HG02943 (cell line): ENCODE measurements at regions not wholly inside any gene's neighbourhood (a gene's known extent, or its start where the extent isn't known, plus 50 kb on each side); places are given as distances from the start of the nearest gene placed in this dataset.
"Not testable (repeated sequence)": the region's sequence is repeated elsewhere in the genome, so short reads cannot be mapped to it uniquely, and the experiment has no call there.

Experiments
- ATAC-seq: cut with Tn5 transposase; IDR thresholded peaks from one replicate; pipeline ENCODE4 v1.9.1; 2021; ENCODE audit warnings: mild to moderate bottlenecking, low read depth, moderate library complexity; ENCODE audit not compliant: unreplicated experiment

DNA sequence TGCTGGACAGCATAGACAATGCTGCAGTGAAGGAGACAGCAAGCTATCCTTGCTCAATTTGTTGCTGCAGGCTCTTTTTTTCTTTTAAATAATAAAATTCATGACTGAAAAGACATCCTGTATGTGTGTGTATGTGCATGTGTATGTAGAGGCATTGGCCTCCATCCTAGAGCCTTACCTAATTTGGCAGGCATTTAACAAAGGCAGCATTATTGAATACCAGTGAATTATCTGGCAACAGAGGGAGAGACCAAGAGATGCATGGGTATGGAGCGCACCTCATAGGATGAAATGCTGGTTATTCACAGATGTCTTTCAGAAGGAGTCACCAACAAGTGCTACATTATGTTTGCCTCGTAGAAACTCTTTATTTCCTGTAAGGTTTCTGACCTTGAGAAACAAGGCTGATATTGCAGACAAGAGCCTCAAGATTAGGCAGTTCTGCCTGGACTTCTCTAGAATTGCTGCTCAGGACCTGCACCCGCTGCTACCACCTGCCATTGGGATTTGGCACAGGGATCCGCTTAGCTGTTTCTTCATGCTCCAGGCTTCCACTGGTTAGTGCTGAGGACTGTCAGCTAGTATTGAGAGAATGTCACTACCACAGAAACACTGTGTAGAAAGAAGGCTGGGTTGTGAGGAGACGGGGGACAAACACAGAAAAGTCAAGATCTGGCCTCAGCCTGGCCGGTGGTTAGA, 247.7 kb upstream of the RFX3 start:
- ATAC-seq: no peak

- ATAC-seq: no peak
Observed at GRCh38 chr9:3769646-3770045, 243.8 kb upstream of the RFX3 start.

DNA sequence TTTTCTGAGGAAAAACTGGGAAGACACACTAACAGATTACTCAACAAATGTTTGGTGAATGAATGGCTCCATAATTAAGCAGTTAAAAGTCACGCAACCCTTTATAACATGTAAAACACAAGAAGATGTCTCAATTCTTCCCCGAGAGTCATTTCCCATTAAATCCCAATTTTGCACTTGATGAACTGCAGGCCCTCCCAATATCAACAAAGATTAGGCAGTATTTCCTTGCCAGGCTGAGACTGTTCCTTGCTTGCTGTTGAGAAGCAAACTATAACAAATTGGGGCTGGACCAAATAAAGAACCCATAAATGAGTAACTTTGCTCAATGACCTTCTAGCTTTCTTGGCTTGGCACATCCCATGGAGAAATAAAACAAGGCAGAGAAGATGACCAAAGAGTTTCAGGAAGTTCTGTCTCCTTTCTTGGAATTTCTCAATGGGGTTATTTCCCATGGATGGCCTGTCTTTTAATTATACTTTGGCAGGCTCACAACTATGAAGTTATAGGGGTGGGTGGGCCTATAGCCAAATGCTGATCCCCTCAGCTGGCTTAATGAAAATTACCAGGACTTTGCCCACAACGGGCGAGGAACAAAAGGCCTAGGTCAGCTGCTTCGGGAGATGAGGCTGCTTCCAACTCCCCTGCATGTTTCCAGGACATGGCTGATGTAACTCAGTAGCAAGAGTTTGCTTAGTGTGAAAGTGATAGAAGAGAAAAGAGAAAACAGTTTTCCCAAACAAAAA, 243.1 kb upstream of the RFX3 start:
- ATAC-seq: no peak

DNA sequence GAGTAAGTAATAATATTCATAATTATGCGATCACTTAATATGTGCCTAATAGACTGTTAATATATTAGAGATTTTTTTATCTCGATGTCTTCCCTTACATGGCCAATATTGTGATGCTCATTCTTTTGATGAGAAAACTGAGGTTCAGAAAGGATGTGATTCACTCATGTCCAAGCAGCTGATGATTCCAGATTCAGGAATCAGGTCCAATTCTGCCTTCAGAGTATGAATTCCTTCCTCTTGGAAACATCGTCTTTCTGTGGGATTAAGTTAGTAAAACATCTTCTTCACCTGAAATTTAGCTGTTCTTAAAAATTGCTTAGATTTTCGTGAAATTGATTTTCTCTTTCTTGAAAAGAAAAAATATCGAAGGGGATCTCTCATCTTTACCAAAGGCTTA, 242.5 kb upstream of the RFX3 start:
- ATAC-seq: no peak

GRCh38 chr9:3762076-3762475, 236.3 kb upstream of the RFX3 start:
- ATAC-seq: no peak

DNA sequence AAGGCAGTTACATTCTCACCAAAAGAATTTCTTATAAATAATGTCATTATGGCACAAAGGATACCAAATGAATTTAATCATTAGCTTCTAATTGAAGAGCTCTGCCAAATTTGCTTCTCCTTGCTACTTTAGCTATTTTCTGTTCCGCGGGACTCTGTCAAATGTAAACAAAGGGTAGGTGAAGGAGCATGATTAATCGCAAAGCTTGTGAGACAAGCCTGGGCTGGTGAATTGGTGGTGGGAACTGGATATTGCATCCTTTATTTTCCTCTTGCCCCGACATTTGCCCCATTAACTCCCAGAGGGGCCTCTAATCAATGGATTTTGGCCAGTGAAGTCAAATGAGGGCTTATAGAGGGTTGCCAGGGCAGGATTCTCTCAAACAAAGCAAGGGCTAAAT, 234.2 kb upstream of the RFX3 start:
- no peak for ATAC-seq

- no peak for ATAC-seq
Observed at GRCh38 chr9:3758816-3759576, 233.2 kb upstream of the RFX3 start.

DNA sequence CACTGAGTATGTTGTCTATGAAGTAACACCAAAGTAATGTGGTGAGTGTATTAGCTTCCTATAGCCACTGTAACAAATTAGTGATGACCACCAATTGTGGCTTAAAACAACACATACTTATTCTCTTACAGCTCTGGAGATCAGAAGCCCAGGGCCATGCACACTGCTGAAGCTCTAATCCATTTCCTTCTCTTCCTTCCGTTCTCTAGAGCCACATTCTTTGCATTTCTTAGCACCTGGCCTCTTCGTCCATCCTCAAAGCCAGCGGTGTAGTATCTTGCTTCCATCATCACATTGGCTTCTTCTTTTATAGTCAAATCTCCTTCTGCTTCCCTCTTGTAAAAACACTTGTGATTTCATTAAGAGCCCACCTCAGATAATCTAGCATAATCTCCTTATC, 230.3 kb upstream of the RFX3 start:
- no peak for ATAC-seq

GRCh38 chr9:3751125-3751758, 225.4 kb upstream of the RFX3 start:
- no peak for ATAC-seq

GRCh38 chr9:3750321-3750720, 224.5 kb upstream of the RFX3 start:
- ATAC-seq: no peak

GRCh38 chr9:3746296-3747275, 220.8 kb upstream of the RFX3 start:
- ATAC-seq: no peak

DNA sequence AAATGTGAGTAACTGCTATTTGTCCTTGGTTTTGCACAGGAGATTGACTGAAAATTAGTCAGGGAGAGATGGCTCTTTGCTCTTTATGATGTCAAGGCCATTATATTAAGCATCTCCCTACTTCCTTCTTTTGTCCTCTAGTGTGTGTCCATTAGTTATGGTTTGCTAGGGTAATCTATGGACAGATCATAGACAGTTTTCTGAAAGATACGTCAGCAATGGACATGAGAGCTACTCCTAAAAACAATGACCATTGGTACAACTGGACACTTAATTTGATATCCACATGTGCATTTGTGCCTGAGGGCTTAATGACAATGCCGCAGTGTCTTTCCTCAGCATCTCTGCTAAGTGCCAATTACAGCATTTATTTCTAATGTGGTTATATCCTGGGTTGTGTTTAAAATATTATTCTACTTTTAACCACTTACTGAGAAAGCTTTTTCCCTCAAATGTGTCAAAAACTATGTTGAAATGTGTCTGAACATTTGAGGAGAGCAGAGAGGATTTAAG, 218.2 kb upstream of the RFX3 start:
- ATAC-seq: no peak

GRCh38 chr9:3742586-3742985, 216.8 kb upstream of the RFX3 start:
- no peak for ATAC-seq

DNA sequence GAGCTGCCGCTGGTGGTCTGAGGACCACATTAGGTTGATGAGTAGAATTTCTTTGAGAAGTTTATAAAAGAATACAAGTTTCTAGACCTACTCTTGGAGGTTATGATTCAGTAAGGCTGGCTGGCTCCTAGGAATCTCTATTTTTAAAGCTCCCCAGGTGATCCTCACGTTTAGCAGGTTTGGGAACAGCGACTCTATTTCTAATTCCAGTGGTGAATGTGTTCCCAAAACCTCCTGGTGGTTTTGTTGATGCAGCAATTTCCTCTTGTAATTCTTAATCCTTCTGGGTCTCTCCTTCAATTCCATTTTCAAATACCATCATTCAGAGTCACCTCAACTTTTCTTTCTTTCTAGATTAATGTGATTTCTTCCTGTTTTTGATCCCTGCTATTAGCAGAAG, 215.9 kb upstream of the RFX3 start:
- ATAC-seq: no peak

DNA sequence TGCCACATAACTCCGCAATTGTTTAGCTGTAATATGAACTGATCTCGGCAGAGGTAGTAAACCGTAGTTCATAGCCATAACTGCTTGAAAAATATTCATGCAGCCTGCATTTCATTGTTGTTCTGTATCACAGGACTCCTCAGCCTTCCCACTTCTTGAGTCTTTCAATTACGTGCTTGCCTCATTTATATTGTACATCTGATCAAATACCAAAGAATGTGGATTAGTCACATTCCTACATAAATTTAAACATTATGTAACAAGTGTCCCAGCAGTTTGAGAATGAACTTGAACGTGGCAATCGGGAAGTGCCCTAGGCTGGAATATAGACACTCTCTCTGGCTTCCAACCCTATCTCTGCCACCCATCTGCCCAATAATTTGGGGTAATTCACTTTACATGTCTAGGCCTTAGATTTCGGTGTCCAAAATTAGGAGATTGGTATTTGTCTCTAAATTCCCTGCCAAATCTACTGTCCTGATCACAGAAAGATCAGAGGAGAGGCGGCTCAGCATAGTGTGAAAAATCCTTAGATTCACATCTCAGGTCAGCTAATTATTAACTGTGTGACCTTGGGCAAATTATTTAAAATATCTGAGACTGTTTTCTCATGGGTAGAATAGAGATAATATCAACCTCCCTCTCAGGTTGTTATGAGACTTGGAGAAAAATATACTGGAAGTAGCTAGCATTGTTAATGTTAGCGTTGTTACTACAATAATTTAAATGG, 215.1 kb upstream of the RFX3 start:
- ATAC-seq: no peak

GRCh38 chr9:3736161-3736560, 210.4 kb upstream of the RFX3 start:
- ATAC-seq: no peak

- no peak for ATAC-seq
Observed at GRCh38 chr9:3735251-3735650, 209.4 kb upstream of the RFX3 start.

GRCh38 chr9:3733527-3734262, 207.9 kb upstream of the RFX3 start:
- not testable (repeated sequence) for ATAC-seq
